ENCODE measurements at regions not wholly inside any gene's neighbourhood (a gene's known extent, or its start where the extent isn't known, plus 50 kb on each side); places are given as distances from the start of the nearest gene placed in this dataset.

DNA sequence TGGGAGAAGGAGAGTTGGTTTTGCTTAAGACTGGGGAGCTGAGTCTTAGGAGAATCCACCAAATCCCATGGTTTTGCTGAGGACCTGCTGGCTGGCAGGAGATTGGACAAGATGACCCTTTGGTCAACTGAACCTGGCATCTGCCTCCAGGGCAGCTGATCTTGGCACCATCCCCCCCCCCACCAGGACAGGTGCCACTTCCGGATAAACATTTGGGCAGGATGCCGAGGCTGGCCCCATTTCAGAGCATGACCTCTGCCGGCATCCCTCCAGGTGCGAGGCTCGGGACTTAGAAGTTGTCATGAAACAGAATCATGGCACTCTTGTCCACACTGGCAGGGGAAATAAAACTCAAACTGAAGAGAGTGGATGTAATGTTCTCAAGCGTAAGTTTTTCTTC lies 165.6 kb downstream of the MACROH2A1 start:
- in situ Hi-C loops (cut with MboI) (no loop called here), intact Hi-C loops (cut with micrococcal nuclease; ENCODE audit: unreplicated experiment) (no loop called here)
- Histone ChIP-seq H3K27me3 (replicated peaks in 1 of 2; ENCODE audit: control insufficient read depth in 2 of 2, insufficient read depth in 2 of 2, low read length in 1 of 2) (no peaks in the 10 kb centered on the region; a peak in 2 of 4 replicates), H2AFZ (ENCODE audit: control insufficient read depth, low read depth, low read length) (no peak overlapping the region), H3K4me3 (no peak overlapping the region), H3K36me3 (ENCODE audit: control insufficient read depth in 2 of 2, insufficient read depth in 2 of 2, low read length in 1 of 2) (no peaks in the 10 kb centered on the region), H3K4me1 (ENCODE audit: control insufficient read depth, insufficient read depth, low read length) (peaks cover 8% of the 10 kb centered on the region), H3K9me3 (replicated peaks; ENCODE audit: control insufficient read depth, insufficient read depth, low read length) (no peaks in the 10 kb centered on the region), H3K79me2 (ENCODE audit: control insufficient read depth, insufficient read depth, low read length) (no peaks in the 10 kb centered on the region), H4K20me1 (ENCODE audit: control insufficient read depth, insufficient read depth) (no peaks in the 10 kb centered on the region), H3K9ac (ENCODE audit: control insufficient read depth, insufficient read depth, low read length) (no peak overlapping the region), H3K27ac (ENCODE audit: control insufficient read depth, insufficient read depth) (no peak overlapping the region), H3K4me2 (ENCODE audit: control insufficient read depth, insufficient read depth) (no peak overlapping the region)
- ATAC-seq = no peak
- DNase-seq (ENCODE audit: low read depth, low spot score) = no peak
- 39% methylated on average over 6 of the region's 6 CpGs for WGBS (ENCODE audit: insufficient coverage, insufficient replicate concordance, low lambda C conversion rate, missing lambda C conversion rate)
- ChIA-PET SMC1A (ENCODE audit: uncharacterized antibody, unreplicated experiment) (no interaction called here), CTCF (no interaction called here), POLR2A (no interaction called here), RAD21 (ENCODE audit: unreplicated experiment) (no interaction called here)
- no peak for FAIRE-seq
- BruUV-seq (replicated peaks) = no TSS peak
- TF ChIP-seq JUNB (IDR thresholded peaks at IDR 0.05) (no peak), CREM (IDR thresholded peaks at IDR 0.05; ENCODE audit: low read depth) (no peak), POLR2AphosphoS2 (IDR thresholded peaks at IDR 0.05; ENCODE audit: low read depth, low read length) (no peak), BMI1 (IDR thresholded peaks at IDR 0.05; ENCODE audit: borderline replicate concordance) (no peak)

GRCh38 chr5:135232958-135233357 lies 166.1 kb downstream of the MACROH2A1 start:
- ATAC-seq = no peak
- no peaks in the 10 kb centered on the region for H3K9me3 ChIP-seq (replicated peaks; ENCODE audit: control insufficient read depth, insufficient read depth, low read length)
- ChIA-PET CTCF (no interaction called here), RAD21 (ENCODE audit: unreplicated experiment) (no interaction called here), POLR2A (no interaction called here), SMC1A (ENCODE audit: uncharacterized antibody, unreplicated experiment) (no interaction called here)
- H3K79me2 ChIP-seq (ENCODE audit: control insufficient read depth, insufficient read depth, low read length) = no peaks in the 10 kb centered on the region
- no peaks in the 10 kb centered on the region for H4K20me1 ChIP-seq (ENCODE audit: control insufficient read depth, insufficient read depth)
- H2AFZ ChIP-seq (ENCODE audit: control insufficient read depth, low read depth, low read length) = no peak overlapping the region
- BruUV-seq (replicated peaks) = no TSS peak
- no peak for DNase-seq (ENCODE audit: low read depth, low spot score)
- in situ Hi-C loops (cut with MboI) (no loop called here), intact Hi-C loops (cut with micrococcal nuclease; ENCODE audit: unreplicated experiment) (no loop called here)
- TF ChIP-seq TCF12 (IDR thresholded peaks at IDR 0.05; ENCODE audit: low read depth, low read length) = no peak
- no peak for TF ChIP-seq NRF1 (conservative IDR thresholded peaks at IDR 0.05; ENCODE audit: low read depth, low read length)
- TF ChIP-seq LARP7 (IDR thresholded peaks at IDR 0.05) = no peak
- no peak for TF ChIP-seq RB1 (IDR thresholded peaks at IDR 0.05; ENCODE audit: borderline replicate concordance)
- no peak overlapping the region for H3K27ac ChIP-seq (ENCODE audit: control insufficient read depth, insufficient read depth)
- H3K27me3 ChIP-seq (replicated peaks in 1 of 2; ENCODE audit: control insufficient read depth in 2 of 2, insufficient read depth in 2 of 2, low read length in 1 of 2) = no peaks in the 10 kb centered on the region; a peak in 2 of 4 replicates
- no peak for FAIRE-seq
- 14% methylated on average over 8 of the region's 8 CpGs for WGBS (ENCODE audit: insufficient coverage, insufficient replicate concordance, low lambda C conversion rate, missing lambda C conversion rate)
- no peak overlapping the region for H3K4me3 ChIP-seq
- H3K9ac ChIP-seq (ENCODE audit: control insufficient read depth, insufficient read depth, low read length) = no peak overlapping the region
- H3K36me3 ChIP-seq (ENCODE audit: control insufficient read depth in 2 of 2, insufficient read depth in 2 of 2, low read length in 1 of 2) = no peaks in the 10 kb centered on the region
- peaks cover 8% of the 10 kb centered on the region for H3K4me1 ChIP-seq (ENCODE audit: control insufficient read depth, insufficient read depth, low read length)
- H3K4me2 ChIP-seq (ENCODE audit: control insufficient read depth, insufficient read depth) = no peak overlapping the region
